GM12878 (cell line): ENCODE measurements at regions not wholly inside any gene's neighbourhood (a gene's known extent, or its start where the extent isn't known, plus 50 kb on each side); places are given as distances from the start of the nearest gene placed in this dataset.
A peak's percentile ranks its signal among the peaks of the same experiment; 100 is the strongest.

Source experiments
- ATAC-seq: fragments of 200-7000 bp; cut with Tn5 transposase; 3 replicates; pipeline ENCODE4 v1.9.1; 2020; ENCODE audit warnings: mild to moderate bottlenecking, moderate library complexity
- BruUV-seq: library from RNA; stranded (reverse); fragments of 400-500 nt; replicated peaks from 2 replicates; lab custom pipeline; 2021; lab: Mats Ljungman, UMichigan
- CTCF ChIA-PET: fragments of 300-600 bp; sonication (Branson Sonifier 250); formaldehyde crosslinking; extraction: SDS; loops from one replicate; lab custom pipeline; 2021; ENCODE audit warnings: inconsistent platforms; lab: Yijun Ruan, JAX
- POLR2A ChIA-PET: fragments of 350-600 bp; formaldehyde crosslinking; extraction: SDS; loops from one replicate; lab custom pipeline; 2021; ENCODE audit warnings: inconsistent platforms; lab: Charles Lee
- RAD21 ChIA-PET: fragments of 300-600 bp; sonication (Branson Sonifier 250); formaldehyde crosslinking; loops from one replicate; lab custom pipeline; 2023; ENCODE audit warnings: antibody characterized with exemption; ENCODE audit not compliant: unreplicated experiment; lab: Charles Lee
- SMC1A ChIA-PET: fragments of 300-600 bp; sonication (Branson Sonifier 250); formaldehyde crosslinking; loops from one replicate; lab custom pipeline; 2023; ENCODE audit not compliant: unreplicated experiment, uncharacterized antibody; lab: Charles Lee
- DNase-seq: peaks from one replicate; pipeline ENCODE4 v3.0.0-alpha.2; 2011; ENCODE audit warnings: low read depth, low spot score
- FAIRE-seq: peaks from 3 replicates; lab custom pipeline; 2011; peaks lifted over from hg19 to GRCh38; lab: Jason Lieb, UNC
- H2AFZ ChIP-seq: 2 replicates; pipeline ENCODE4 v1.6.0; 2011; ENCODE audit warnings: low read depth, low read length, control low read depth; ENCODE audit not compliant: control insufficient read depth
- H3K27ac ChIP-seq: 2 replicates; pipeline ENCODE4 v1.5.1; 2011; ENCODE audit warnings: control low read depth; ENCODE audit not compliant: control insufficient read depth, insufficient read depth
- H3K27me3 ChIP-seq, 2 experiments: replicated peaks in 1 of 2; 2 replicates each; pipeline versions ENCODE4 v1.6.0 to v1.6.1; 2011; ENCODE audit warnings: low read length in 1 of 2; ENCODE audit not compliant: control insufficient read depth in 2 of 2, insufficient read depth in 2 of 2
- H3K36me3 ChIP-seq, 2 experiments: 2 replicates each; pipeline ENCODE4 v1.5.1; 2011; ENCODE audit warnings: low read length in 1 of 2; ENCODE audit not compliant: control insufficient read depth in 2 of 2, insufficient read depth in 2 of 2
- H3K4me1 ChIP-seq: 2 replicates; pipeline ENCODE4 v1.6.1; 2011; ENCODE audit warnings: mild to moderate bottlenecking, low read length, moderate library complexity, mixed read lengths; ENCODE audit not compliant: control insufficient read depth, insufficient read depth
- H3K4me2 ChIP-seq: 2 replicates; pipeline ENCODE4 v1.6.0; 2011; ENCODE audit warnings: control low read depth; ENCODE audit not compliant: control insufficient read depth, insufficient read depth
- H3K4me3 ChIP-seq: fragments of 200-600 bp; sonication (generic); 2 replicates; pipeline ENCODE4 v1.5.1; 2016
- H3K79me2 ChIP-seq: 2 replicates; pipeline ENCODE4 v1.6.0; 2011; ENCODE audit warnings: low read length; ENCODE audit not compliant: control insufficient read depth, insufficient read depth
- H3K9ac ChIP-seq: 2 replicates; pipeline ENCODE4 v1.8.0; 2011; ENCODE audit warnings: low read length, control low read depth, mixed read lengths; ENCODE audit not compliant: control insufficient read depth, insufficient read depth
- H3K9me3 ChIP-seq: replicated peaks from 3 replicates; pipeline ENCODE4 v1.5.1; 2011; ENCODE audit warnings: mild to moderate bottlenecking, low read length; ENCODE audit not compliant: control insufficient read depth, insufficient read depth
- H4K20me1 ChIP-seq: 2 replicates; pipeline ENCODE4 v1.6.0; 2011; ENCODE audit not compliant: control insufficient read depth, insufficient read depth
- BRCA1 ChIP-seq: IDR thresholded peaks from 2 replicates; pipeline ENCODE4 v1.6.1; 2011; ENCODE audit warnings: low read depth, low read length, improper control_type of control experiment
- IKZF1 ChIP-seq: fragments of 450-650 bp; conservative IDR thresholded peaks from 2 replicates; pipeline ENCODE4 v1.6.1; 2017; ENCODE audit warnings: antibody characterized with exemption, mild to moderate bottlenecking
- LARP7 ChIP-seq: fragments of 450-650 bp; IDR thresholded peaks from 2 replicates; pipeline ENCODE4 v1.6.1; 2017; ENCODE audit warnings: mild to moderate bottlenecking
- MLLT1 ChIP-seq: fragments of 450-650 bp; IDR thresholded peaks from 2 replicates; pipeline ENCODE4 v1.6.1; 2016; ENCODE audit warnings: mild to moderate bottlenecking
- MTA2 ChIP-seq: fragments of 450-650 bp; IDR thresholded peaks from 2 replicates; pipeline ENCODE4 v1.6.1; 2016; ENCODE audit warnings: low read depth, mild to moderate bottlenecking, moderate library complexity
- NRF1 ChIP-seq: conservative IDR thresholded peaks from 2 replicates; pipeline ENCODE4 v1.6.1; 2011; ENCODE audit warnings: mild to moderate bottlenecking, low read depth, low read length, improper control_type of control experiment
- RFX5 ChIP-seq: IDR thresholded peaks from 2 replicates; pipeline ENCODE4 v1.6.1; 2011; ENCODE audit warnings: low read depth, low read length, improper control_type of control experiment
- RUNX3 ChIP-seq: IDR thresholded peaks from 2 replicates; pipeline ENCODE4 v1.6.1; 2012; ENCODE audit warnings: low read length, inconsistent platforms
- SIN3A ChIP-seq: IDR thresholded peaks from 2 replicates; pipeline ENCODE4 v1.6.1; 2012; ENCODE audit warnings: low read depth, low read length, improper control_type of control experiment
- TARDBP ChIP-seq: IDR thresholded peaks from 2 replicates; pipeline ENCODE4 v1.6.1; 2016; ENCODE audit warnings: borderline replicate concordance
- TBL1XR1 ChIP-seq: IDR thresholded peaks from 2 replicates; pipeline ENCODE4 v1.6.1; 2012; ENCODE audit warnings: low read depth, low read length, improper control_type of control experiment
- YBX1 ChIP-seq: fragments of 450-650 bp; IDR thresholded peaks from 2 replicates; pipeline ENCODE4 v1.6.1; 2016; ENCODE audit warnings: antibody characterized with exemption
- ZBTB40 ChIP-seq: fragments of 450-650 bp; IDR thresholded peaks from 2 replicates; pipeline ENCODE4 v1.6.1; 2016; ENCODE audit warnings: mild to moderate bottlenecking, moderate library complexity, borderline replicate concordance
- ZNF24 ChIP-seq: fragments of 450-650 bp; IDR thresholded peaks from 2 replicates; pipeline ENCODE4 v1.6.1; 2017; ENCODE audit warnings: antibody characterized with exemption, mild to moderate bottlenecking
- ZSCAN29 ChIP-seq: fragments of 450-650 bp; IDR thresholded peaks from 2 replicates; pipeline ENCODE4 v1.6.1; 2017; ENCODE audit warnings: mild to moderate bottlenecking, moderate library complexity
- WGBS: methylation state at CpG from one replicate; pipeline ENCODE4 v1.1.6; 2016; ENCODE audit warnings: low lambda C conversion rate; ENCODE audit not compliant: insufficient replicate concordance, insufficient coverage; ENCODE audit errors: missing lambda C conversion rate; 5-methylcytosine and 5-hydroxymethylcytosine counted together
- in situ Hi-C: fragments of 300-500 bp; cut with MboI; formaldehyde crosslinking; loops from 9 replicates; pipeline ENCODE4 v1.14.3; 2018; ENCODE audit warnings: mixed read lengths
- intact Hi-C: fragments of 100-400 bp; cut with micrococcal nuclease; formaldehyde crosslinking; loops from one replicate; pipeline ENCODE4 v1.14.2; 2022; ENCODE audit not compliant: unreplicated experiment

GRCh38 chr5:68531970-68532369 is 316.4 kb downstream of the PIK3R1 start:
- DNase-seq (no peak), ATAC-seq (no peak), FAIRE-seq (no peak)
- ChIA-PET POLR2A (no interaction called here), CTCF (no interaction called here), SMC1A (no interaction called here), RAD21 (no interaction called here)
- Histone ChIP-seq H3K4me3 (no peak overlapping the region), H3K4me1 (no peaks in the 10 kb centered on the region), H3K27me3 (no peaks in the 10 kb centered on the region), H4K20me1 (no peaks in the 10 kb centered on the region), H2AFZ (no peak overlapping the region), H3K27ac (no peak overlapping the region), H3K36me3 (no peaks in the 10 kb centered on the region), H3K4me2 (no peak overlapping the region), H3K9ac (no peak overlapping the region), H3K79me2 (no peaks in the 10 kb centered on the region), H3K9me3 (no peaks in the 10 kb centered on the region; the same call in 1 of the 3 replicates)
- in situ Hi-C loops: no loop called here
- intact Hi-C loops: no loop called here
- no TSS peak for BruUV-seq
- TF ChIP-seq RUNX3 (peak; percentile 16; the same call in 1 of the 2 replicates), TBL1XR1 (no peak)
- 34% methylated on average over 4 of the region's 4 CpGs for WGBS

- in situ Hi-C loops (no loop called here), intact Hi-C loops (no loop called here)
- no TSS peak for BruUV-seq
- ATAC-seq: no peak
- Histone ChIP-seq H3K79me2 (no peaks in the 10 kb centered on the region), H4K20me1 (no peaks in the 10 kb centered on the region), H3K27ac (no peak overlapping the region), H2AFZ (no peak overlapping the region), H3K4me1 (no peaks in the 10 kb centered on the region), H3K9me3 (no peaks in the 10 kb centered on the region; the same call in 2 of the 3 replicates), H3K4me2 (no peak overlapping the region), H3K27me3 (no peaks in the 10 kb centered on the region), H3K4me3 (no peak overlapping the region), H3K36me3 (no peaks in the 10 kb centered on the region), H3K9ac (no peak overlapping the region)
- SMC1A ChIA-PET: no interaction called here
- RAD21 ChIA-PET: no interaction called here
- POLR2A ChIA-PET: no interaction called here
- 71% methylated on average over 2 of the region's 2 CpGs for WGBS
- no peak for DNase-seq
- FAIRE-seq: no peak
- CTCF ChIA-PET: interaction anchor here (0.6 kb wide), 1 partner anchor 140 kb away, joined by 3 read pairs; no protein-coding TSS in a partner anchor
- no peak for TF ChIP-seq ZSCAN29
- TF ChIP-seq IKZF1: no peak
- TF ChIP-seq NRF1: no peak
- no peak for TF ChIP-seq MLLT1
- TF ChIP-seq LARP7: no peak
- no peak for TF ChIP-seq TARDBP
- no peak for TF ChIP-seq BRCA1
- TF ChIP-seq TBL1XR1: no peak
- no peak for TF ChIP-seq RFX5
- TF ChIP-seq ZNF24: no peak
- TF ChIP-seq YBX1: no peak
- TF ChIP-seq MTA2: no peak
- no peak for TF ChIP-seq SIN3A
- no peak for TF ChIP-seq ZBTB40
These were observed 317.5 kb downstream of the PIK3R1 start for GRCh38 chr5:68533051-68533450.
